Activated gamma-delta T cell treated with anti-CD3 and anti-CD28 coated beads, Interleukin-2, amount 50 U/mL, for 16 hours (primary cell): ENCODE measurements at regions not wholly inside any gene's neighbourhood (a gene's known extent, or its start where the extent isn't known, plus 50 kb on each side); places are given as distances from the start of the nearest gene placed in this dataset.

ENCODE experiments used
- DNase-seq: peaks from one replicate; pipeline ENCODE4 v3.0.0-alpha.2; 2020; ENCODE audit warnings: low read depth

- DNase-seq: no peak
Measured at GRCh38 chr1:117678246-117678977, 72.6 kb downstream of the TENT5C start.

DNA sequence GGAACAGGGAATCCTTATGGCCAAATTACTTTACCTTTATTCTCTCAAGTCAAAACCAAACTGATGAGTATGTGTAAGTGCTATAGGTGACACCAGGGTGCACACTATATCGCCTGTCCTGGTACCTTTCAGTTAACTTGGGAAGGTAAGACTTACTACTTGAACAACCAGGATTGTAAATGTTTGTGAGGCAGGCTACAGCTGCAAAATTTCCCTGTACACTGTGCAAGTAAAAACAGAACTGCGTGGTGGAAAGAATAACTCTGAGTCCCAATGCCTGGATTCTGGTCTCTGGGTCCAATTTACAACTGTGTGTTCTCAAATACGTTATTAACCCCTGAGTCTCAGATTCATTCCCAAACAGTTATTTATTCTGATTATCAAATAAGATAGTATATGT, 73.5 kb downstream of the TENT5C start:
- DNase-seq: no peak

DNA sequence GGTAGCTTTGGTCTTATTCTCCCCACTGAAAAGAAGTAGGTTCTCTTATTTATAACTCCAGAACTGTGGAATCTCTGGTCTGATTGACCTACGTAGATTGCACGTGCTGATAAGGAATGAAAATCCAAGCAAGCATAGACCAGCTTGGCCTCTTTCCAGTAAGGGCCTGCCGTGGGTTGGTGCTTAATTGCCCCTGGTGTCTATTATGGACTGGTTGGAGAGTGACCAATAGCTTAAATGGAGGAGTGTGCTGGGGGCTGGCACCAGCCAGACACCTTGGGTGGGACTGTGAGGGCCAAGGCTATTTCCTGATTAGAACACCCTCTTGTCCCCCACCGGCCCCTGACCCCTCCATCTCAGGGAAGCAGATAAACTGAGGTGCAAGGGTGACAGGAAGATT, 74.0 kb downstream of the TENT5C start:
- DNase-seq: no peak

- DNase-seq: no peak
Measured at GRCh38 chr1:117680316-117681002, 74.6 kb downstream of the TENT5C start.

DNA sequence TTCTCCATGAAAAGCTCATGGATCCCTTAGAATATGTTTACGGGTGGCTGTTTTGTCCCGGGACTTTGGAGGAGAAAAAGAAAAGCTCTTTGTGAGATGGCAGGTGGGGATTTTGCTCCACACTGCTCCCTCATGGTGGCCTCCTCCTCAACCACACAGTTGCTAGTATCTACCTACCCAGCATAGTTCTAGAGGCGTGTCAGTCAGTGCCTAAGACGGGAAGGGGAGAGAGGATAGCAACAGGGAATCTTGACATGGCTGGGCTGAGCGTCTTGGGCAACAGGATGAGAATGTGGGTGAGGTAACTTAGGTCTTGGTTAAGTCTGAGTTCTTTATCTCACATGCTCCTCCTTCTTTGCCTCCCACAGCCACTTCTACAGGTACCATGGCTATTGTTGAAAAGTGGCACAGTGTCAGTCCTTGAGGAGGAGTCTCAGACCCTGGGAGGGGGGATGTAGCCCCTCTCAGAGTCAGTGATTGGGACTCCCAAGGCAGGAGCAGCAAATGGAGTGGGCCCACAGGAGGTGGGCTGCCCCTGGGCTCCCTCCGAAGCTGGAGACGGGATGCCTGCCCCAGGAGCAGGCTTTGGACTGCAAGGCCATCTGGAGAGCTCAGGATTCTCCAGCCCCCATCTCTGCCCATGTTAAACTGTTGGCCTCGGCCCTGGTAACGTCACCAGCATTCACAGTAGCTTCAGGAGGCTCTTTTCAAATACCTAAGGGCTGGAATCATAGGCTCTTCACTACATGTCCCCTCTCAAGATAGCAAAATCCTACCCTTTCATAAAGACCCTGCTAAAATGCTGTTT, 75.4 kb downstream of the TENT5C start:
- DNase-seq: no peak

DNA sequence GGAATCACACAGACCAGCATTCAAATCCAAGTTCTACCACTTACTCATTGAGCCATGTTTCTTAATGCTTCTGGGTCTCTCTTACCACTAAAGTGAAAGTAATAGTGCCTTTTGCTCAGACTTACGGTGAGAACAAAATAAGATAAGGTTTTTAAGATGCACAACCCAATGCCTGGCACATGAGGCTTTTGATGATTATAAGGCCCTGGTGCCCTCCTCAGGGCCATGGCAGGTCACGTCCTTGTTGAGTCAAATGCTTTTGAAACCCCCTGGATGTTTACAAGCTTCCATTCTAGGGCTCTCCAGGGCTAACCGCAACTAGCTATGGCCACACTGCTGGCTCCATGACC, 76.0 kb downstream of the TENT5C start:
- no peak for DNase-seq

- no peak for DNase-seq
Measured at GRCh38 chr1:117682372-117682771, 76.5 kb downstream of the TENT5C start.

GRCh38 chr1:117683571-117684285, 77.9 kb downstream of the TENT5C start:
- no peak for DNase-seq

DNA sequence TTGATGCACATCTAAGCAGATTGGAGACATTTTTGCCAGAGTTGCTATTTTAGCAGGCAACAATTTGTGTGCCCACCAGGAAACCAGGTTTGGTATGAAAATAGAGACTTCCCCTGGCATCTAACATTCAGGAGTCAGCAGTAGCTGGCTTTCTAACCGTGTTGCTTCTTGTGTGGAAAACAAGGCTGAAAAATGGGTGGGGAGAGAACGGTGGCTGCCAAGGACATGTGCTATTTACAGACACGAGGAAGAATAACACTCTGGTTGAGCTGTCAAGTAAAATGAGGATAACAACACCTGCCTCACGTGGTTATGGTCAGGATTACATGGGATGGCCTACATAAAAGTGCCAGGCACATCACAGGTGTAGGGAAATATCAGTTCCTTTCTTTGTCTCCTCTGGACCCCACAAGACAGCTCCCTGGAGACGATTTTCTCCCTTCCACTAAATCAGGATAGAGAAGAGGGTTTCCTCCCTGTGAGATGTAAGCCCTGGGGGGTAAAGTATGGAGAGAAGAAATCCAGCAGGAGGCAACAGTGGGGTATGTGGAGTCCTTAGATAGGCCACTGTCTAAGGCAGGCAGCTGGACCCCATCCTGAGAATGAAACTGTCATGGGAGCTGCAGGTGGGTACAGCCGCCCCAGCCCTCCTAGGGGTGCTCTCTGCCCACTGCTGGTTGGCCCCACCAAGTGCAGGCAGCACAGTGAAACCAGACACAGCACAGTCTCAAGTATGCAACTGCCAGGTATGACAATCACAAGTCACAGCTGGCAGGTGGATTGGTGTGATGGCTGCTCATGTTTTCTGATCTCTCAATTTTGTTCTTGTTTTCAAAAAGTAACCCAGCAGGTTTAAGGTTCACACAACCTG, 80.3 kb downstream of the TENT5C start:
- no peak for DNase-seq

GRCh38 chr1:117686907-117687306, 81.1 kb downstream of the TENT5C start:
- DNase-seq: no peak

DNA sequence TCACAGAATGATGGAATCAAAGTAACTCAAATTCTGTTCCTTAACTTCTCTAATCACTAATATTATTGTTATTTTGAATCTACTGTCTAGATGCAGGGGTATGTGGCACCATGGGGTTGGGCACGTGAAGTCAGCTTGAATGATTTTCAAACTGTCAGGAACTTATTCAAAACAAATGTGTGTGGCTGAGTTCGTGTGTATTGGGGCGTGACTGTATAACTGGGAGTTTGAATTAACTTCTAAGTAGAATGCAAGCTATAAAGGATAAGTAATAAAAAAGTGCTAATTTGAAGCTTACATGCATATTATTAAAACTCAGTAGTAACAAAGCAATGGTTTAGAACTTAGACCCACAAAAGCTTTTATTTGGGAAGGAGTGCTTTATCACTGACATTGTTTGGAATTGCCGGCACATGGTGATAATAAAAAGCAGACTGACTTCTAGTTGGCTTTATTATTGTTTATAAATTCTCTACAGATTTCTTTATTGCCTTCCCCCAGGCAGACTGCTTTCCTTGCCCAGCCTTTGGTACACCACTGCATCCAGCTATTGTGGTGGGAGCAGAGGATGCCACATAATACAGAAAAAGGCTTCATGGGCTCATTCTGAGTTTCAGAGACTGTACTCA, 84.3 kb downstream of the TENT5C start:
- DNase-seq: no peak

DNA sequence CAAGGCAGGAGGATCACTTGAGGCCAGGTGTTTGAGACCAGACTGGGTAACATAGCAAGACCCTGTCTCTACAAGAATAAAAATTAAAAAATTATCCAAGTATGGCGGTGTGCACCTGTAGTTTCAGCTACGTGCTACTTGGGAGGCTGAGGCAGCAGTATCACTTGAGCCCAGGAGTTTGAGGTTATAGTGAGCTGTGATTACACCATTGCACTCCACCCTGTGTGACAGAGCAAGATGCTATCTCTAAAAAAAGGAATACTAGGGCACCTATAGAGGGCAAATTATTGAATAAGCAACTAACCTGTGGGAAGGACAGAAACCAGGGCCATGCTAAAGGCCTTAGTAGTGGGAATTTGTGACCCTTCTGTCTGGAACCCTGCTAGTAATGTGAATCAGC, 86.1 kb downstream of the TENT5C start:
- no peak for DNase-seq

DNA sequence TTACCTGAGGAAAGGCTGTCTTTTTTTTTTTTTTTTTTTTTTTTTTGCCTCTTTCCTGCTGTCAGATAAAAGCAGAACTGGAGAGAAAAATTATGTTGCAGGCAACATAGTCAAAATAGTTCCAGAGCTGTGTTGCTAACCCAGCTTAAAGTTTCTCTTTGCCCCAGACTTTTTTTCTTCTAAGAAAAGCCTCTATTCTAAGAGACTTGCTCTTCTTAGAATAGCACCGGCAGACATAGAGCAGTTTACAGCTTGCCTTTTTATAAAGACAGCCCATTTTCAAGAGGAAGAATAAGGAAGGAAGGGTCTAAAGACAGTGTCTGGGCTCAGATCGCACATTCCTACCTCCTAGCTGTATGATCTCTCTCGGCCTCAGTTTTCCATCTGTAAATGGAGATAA, 88.7 kb downstream of the TENT5C start:
- DNase-seq: no peak

- no peak for DNase-seq
Measured at GRCh38 chr1:117695796-117696490, 90.1 kb downstream of the TENT5C start.

GRCh38 chr1:117696561-117696960, 90.7 kb downstream of the TENT5C start:
- DNase-seq: no peak

GRCh38 chr1:117697220-117697781, 91.5 kb downstream of the TENT5C start:
- no peak for DNase-seq

DNA sequence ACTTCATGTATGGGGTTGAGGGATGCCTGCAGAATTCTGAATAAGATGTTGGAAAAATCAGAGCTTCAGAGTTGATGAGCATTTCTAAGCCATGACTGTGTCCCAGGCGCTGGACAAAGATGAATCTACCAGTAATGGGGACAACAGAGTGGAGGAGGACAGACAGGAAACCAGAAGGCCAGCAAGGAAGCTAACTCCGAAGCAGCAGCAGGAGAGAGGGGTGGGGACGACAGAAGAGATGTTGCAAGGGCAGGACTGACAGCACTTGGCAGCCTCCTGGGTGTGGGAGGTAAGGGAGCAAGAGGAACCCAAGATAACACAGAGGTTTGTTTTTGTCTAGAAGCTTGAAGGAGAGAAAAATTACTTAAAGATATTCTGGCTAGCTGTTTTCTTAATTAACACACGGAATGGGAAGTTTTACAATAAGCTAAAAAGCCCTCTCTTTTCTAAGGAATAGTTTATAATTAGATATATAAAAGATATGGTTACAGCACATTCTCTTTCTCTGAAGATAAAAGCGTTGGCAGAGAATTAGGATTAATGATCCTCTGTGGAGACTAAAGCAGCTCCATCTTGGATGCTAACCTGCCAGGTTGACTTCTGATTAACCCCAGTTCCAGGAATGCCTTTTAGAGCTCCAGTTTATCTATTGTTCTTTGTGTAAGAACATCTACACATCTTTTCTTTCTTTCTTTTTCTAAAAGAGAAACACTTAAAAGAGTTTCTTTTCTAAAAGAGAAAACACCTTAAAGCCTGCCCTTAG, 92.7 kb downstream of the TENT5C start:
- no peak for DNase-seq

DNA sequence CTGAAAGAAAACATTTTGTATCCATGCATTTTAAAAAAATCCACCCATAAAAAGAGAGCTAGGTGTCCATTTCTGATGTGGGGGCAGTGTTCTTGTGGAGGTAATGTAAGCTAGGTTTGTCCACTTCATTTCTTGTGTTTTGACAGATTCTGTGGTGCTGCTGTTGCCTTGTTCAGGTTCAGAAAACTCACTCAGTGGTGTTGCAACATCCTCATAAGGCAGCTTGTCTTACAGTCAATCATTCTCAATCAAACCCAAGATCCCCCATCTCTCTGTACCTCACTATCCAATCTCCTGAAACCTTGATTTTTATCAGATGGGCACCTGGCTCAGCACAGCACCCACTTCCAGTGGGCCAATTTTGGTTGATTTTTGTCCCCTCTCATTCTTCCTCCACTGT, 94.1 kb downstream of the TENT5C start:
- no peak for DNase-seq

DNA sequence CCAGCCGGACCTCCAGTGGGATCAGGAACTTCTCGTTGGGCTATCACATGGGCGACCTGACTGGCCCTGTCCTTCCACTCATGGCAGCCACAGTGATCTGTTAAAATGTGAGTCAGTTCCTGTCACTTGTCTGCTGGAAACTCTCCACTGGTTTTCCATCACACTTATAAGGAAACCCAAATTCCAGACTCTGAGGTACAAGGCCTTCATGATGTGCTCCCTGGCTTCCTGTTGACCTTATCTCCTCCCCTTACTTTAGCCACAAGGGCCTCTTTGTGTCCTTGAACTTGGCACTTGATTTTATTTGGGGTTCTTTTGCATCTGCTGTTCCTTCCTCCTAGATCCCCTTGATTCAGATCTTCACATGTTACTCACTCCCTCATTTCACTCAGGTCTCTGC, 96.8 kb downstream of the TENT5C start:
- no peak for DNase-seq
